ENCODE measurements at regions not wholly inside any gene's neighbourhood (a gene's known extent, or its start where the extent isn't known, plus 50 kb on each side); places are given as distances from the start of the nearest gene placed in this dataset.

DNA sequence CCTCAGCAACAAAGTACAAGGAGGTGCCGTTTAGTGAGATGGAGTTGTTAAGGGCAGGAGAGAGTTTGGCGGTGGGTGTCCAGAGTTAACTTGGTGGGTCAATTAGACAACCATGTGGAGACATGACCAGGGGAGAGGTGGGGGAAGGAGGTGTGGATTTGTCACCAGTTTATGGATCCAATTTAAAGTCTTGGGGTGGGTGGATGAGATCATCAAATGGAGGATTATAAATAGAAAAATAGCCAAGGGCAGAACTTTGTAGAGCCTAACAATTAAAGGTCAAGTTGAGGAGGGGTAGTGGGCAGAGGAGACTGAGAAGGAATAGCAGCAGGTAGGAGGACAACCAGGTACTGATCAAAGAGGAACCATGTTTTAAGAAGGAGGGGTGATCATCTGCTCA, 108.7 kb upstream of the IL12B start:
- no peak overlapping the region for H3K4me3 Mint-ChIP-seq (ENCODE audit: low read depth)
- peaks cover 21% of the 10 kb centered on the region for H3K27me3 Mint-ChIP-seq
- H3K27ac Mint-ChIP-seq = no peak overlapping the region
- no peaks in the 10 kb centered on the region for H3K9me3 Mint-ChIP-seq (ENCODE audit: low read depth)
- H3K4me1 Mint-ChIP-seq (ENCODE audit: low read depth) = peaks cover 4% of the 10 kb centered on the region
- no peak for DNase-seq (ENCODE audit: low spot score, unreplicated experiment)
- no peaks in the 10 kb centered on the region for H3K36me3 Mint-ChIP-seq (ENCODE audit: insufficient read depth)
- TF ChIP-seq CTCF (IDR thresholded peaks at IDR 0.05; ENCODE audit: unreplicated experiment) = no peak

- Mint-ChIP-seq H3K4me3 (ENCODE audit: low read depth) (no peak overlapping the region), H3K27ac (no peak overlapping the region), H3K9me3 (ENCODE audit: low read depth) (no peaks in the 10 kb centered on the region), H3K27me3 (peaks cover 25% of the 10 kb centered on the region), H3K36me3 (ENCODE audit: insufficient read depth) (no peaks in the 10 kb centered on the region), H3K4me1 (ENCODE audit: low read depth) (peaks cover 1% of the 10 kb centered on the region)
- no peak for DNase-seq (ENCODE audit: low spot score, unreplicated experiment)
- no peak for TF ChIP-seq CTCF (IDR thresholded peaks at IDR 0.05; ENCODE audit: unreplicated experiment)
These were observed 109.9 kb upstream of the IL12B start for GRCh38 chr5:159440235-159440634.

- Mint-ChIP-seq H3K9me3 (ENCODE audit: low read depth) (no peaks in the 10 kb centered on the region), H3K36me3 (ENCODE audit: insufficient read depth) (no peaks in the 10 kb centered on the region), H3K4me1 (ENCODE audit: low read depth) (peaks cover 1% of the 10 kb centered on the region), H3K4me3 (ENCODE audit: low read depth) (no peak overlapping the region), H3K27ac (no peak overlapping the region), H3K27me3 (peaks cover 28% of the 10 kb centered on the region)
- TF ChIP-seq CTCF (IDR thresholded peaks at IDR 0.05; ENCODE audit: unreplicated experiment) = no peak
- DNase-seq (ENCODE audit: low spot score, unreplicated experiment) = no peak
These were observed 110.7 kb upstream of the IL12B start for GRCh38 chr5:159440968-159441367.

DNA sequence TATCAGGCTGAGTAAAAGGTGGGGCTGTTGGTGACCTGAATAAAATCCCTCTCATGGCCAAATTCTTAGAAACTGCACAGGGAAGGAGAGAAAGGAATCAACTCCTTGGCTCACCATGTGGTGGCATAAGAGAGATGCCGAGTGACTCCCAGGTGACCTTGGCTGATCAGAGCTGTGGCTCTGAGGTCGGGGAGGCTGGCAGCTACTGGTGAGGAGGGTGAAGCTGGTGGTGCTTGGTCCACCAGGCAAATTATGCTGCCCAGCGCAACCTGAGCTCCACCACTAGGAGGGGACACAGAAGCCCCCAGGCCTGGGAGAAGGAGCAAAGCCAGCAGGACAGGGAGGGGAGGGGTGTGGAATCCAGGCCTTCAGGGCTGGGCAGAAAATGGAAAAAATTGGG, 111.2 kb upstream of the IL12B start:
- Mint-ChIP-seq H3K9me3 (ENCODE audit: low read depth) (no peaks in the 10 kb centered on the region), H3K27me3 (peaks cover 28% of the 10 kb centered on the region), H3K36me3 (ENCODE audit: insufficient read depth) (no peaks in the 10 kb centered on the region), H3K4me3 (ENCODE audit: low read depth) (no peak overlapping the region), H3K4me1 (ENCODE audit: low read depth) (peaks cover 1% of the 10 kb centered on the region), H3K27ac (no peak overlapping the region)
- DNase-seq (ENCODE audit: low spot score, unreplicated experiment) = no peak
- peak; percentile 49 for TF ChIP-seq CTCF (IDR thresholded peaks at IDR 0.05; ENCODE audit: unreplicated experiment)

- Mint-ChIP-seq H3K4me3 (ENCODE audit: low read depth) (no peak overlapping the region), H3K27me3 (peaks cover 28% of the 10 kb centered on the region), H3K4me1 (ENCODE audit: low read depth) (peaks cover 1% of the 10 kb centered on the region), H3K27ac (no peak overlapping the region), H3K36me3 (ENCODE audit: insufficient read depth) (no peaks in the 10 kb centered on the region), H3K9me3 (ENCODE audit: low read depth) (no peaks in the 10 kb centered on the region)
- DNase-seq (ENCODE audit: low spot score, unreplicated experiment) = no peak
- no peak for TF ChIP-seq CTCF (IDR thresholded peaks at IDR 0.05; ENCODE audit: unreplicated experiment)
These were observed 112.0 kb upstream of the IL12B start for GRCh38 chr5:159442206-159442850.
